K562 (cell line): ENCODE measurements at regions not wholly inside any gene's neighbourhood (a gene's known extent, or its start where the extent isn't known, plus 50 kb on each side); places are given as distances from the start of the nearest gene placed in this dataset.

ENCODE experiments used
- ATAC-seq: fragments of 200-7000 bp; cut with Tn5 transposase; 3 replicates; pipeline ENCODE4 v1.9.1; 2020; ENCODE audit warnings: moderate library complexity
- BruUV-seq: library from RNA; stranded (reverse); fragments of 400-500 nt; replicated peaks from 2 replicates; lab custom pipeline; 2021; lab: Mats Ljungman, UMichigan
- CTCF ChIA-PET: fragments of 300-600 bp; formaldehyde crosslinking; extraction: SDS; loops from one replicate; lab custom pipeline; 2021; ENCODE audit warnings: low intra/inter-chr PET ratio; lab: Yijun Ruan, JAX
- POLR2A ChIA-PET: fragments of 300-600, 350-650 bp; sonication (Branson Sonifier 250); formaldehyde crosslinking; extraction: SDS; loops from one replicate; lab custom pipeline; 2021; ENCODE audit warnings: antibody characterized with exemption, inconsistent platforms; lab: Yijun Ruan, JAX
- DNase-seq, 4 experiments: peaks; one replicate each; pipeline versions ENCODE4 v3.0.0 to v3.0.0-alpha.2; 2011 to 2018; ENCODE audit warnings: low spot score in 3 of 4, mixed read lengths in 3 of 4; ENCODE audit errors: extremely low read depth in 1 of 4
- FAIRE-seq: peaks from 2 replicates; lab custom pipeline; 2011; peaks lifted over from hg19 to GRCh38; lab: Jason Lieb, UNC
- H2AFZ ChIP-seq: 2 replicates; pipeline ENCODE4 v1.6.0; 2011; ENCODE audit warnings: low read depth, low read length, control low read depth, inconsistent platforms
- H3K27ac ChIP-seq: fragments of 200-600 bp; 3 replicates; pipeline ENCODE4 v1.8.0; 2011; ENCODE audit warnings: low read depth, mild to moderate bottlenecking, control low read depth, inconsistent platforms, low read length, moderate library complexity, mixed read lengths; ENCODE audit errors: extremely low read depth
- H3K27me3 ChIP-seq, 2 experiments: fragments of 300-600 bp in 1 of 2; 2 replicates in 1 of 2; 3 replicates in 1 of 2; pipeline versions ENCODE4 v1.6.0 to v1.8.0; 2011; ENCODE audit warnings: inconsistent platforms in 2 of 2, low read length in 2 of 2, mild to moderate bottlenecking in 1 of 2, mixed read lengths in 1 of 2, moderate library complexity in 1 of 2; ENCODE audit not compliant: control insufficient read depth in 2 of 2, insufficient read depth in 2 of 2
- H3K36me3 ChIP-seq: fragments of 300-600 bp; 3 replicates; pipeline ENCODE4 v1.8.0; 2011; ENCODE audit warnings: mild to moderate bottlenecking, low read length, inconsistent platforms; ENCODE audit not compliant: control insufficient read depth, insufficient read depth
- H3K4me1 ChIP-seq, 2 experiments: fragments of 200-600 bp in 1 of 2; replicated peaks in 1 of 2; 2 replicates in 1 of 2; 3 replicates in 1 of 2; pipeline versions ENCODE4 v1.5.1 to v1.8.0; 2011; ENCODE audit warnings: inconsistent platforms in 2 of 2, low read length in 2 of 2, mild to moderate bottlenecking in 1 of 2, mixed read lengths in 1 of 2, moderate library complexity in 1 of 2; ENCODE audit not compliant: control insufficient read depth in 2 of 2, insufficient read depth in 2 of 2
- H3K4me2 ChIP-seq: 2 replicates; pipeline ENCODE4 v1.6.1; 2011; ENCODE audit warnings: low read length, control low read depth, inconsistent platforms, mixed read lengths; ENCODE audit not compliant: insufficient read depth
- H3K4me3 ChIP-seq: fragments of 200-600 bp; sonication (generic), shearing (Covaris generic); 2 replicates; pipeline ENCODE4 v1.5.1; 2016; ENCODE audit warnings: control low read depth, inconsistent platforms
- H3K79me2 ChIP-seq: fragments of 200-600 bp; 3 replicates; pipeline ENCODE4 v1.8.0; 2011; ENCODE audit warnings: low read length, inconsistent platforms; ENCODE audit not compliant: control insufficient read depth, insufficient read depth
- H3K9ac ChIP-seq, 2 experiments: 2 replicates each; pipeline versions ENCODE4 v1.6.0 to v1.6.1; 2011; ENCODE audit warnings: low read depth in 2 of 2, low read length in 2 of 2, control low read depth in 1 of 2, inconsistent platforms in 1 of 2, mild to moderate bottlenecking in 1 of 2, mixed read lengths in 1 of 2; ENCODE audit not compliant: insufficient read depth in 1 of 2
- H3K9me1 ChIP-seq: one replicate; pipeline ENCODE4 v1.6.0; 2011; ENCODE audit warnings: inconsistent platforms, mild to moderate bottlenecking, low read length, moderate library complexity; ENCODE audit not compliant: control insufficient read depth, insufficient read depth
- H3K9me3 ChIP-seq: replicated peaks from 2 replicates; pipeline ENCODE4 v1.5.1; 2011; ENCODE audit warnings: low read depth, low read length, inconsistent platforms; ENCODE audit not compliant: control insufficient read depth, insufficient read depth
- H4K20me1 ChIP-seq: replicated peaks from 2 replicates; pipeline ENCODE4 v1.6.1; 2011; ENCODE audit warnings: low read length, inconsistent platforms, mixed read lengths; ENCODE audit not compliant: control insufficient read depth, insufficient read depth
- DIDO1 ChIP-seq: fragments of 450-650 bp; IDR thresholded peaks from 2 replicates; pipeline ENCODE4 v1.6.1; 2016; ENCODE audit warnings: low read depth, missing biosample characterization, missing genetic modification characterization
- EZH2 ChIP-seq: IDR thresholded peaks from 2 replicates; pipeline ENCODE4 v1.6.1; 2012; ENCODE audit warnings: low read depth, mild to moderate bottlenecking, inconsistent platforms, low read length, borderline replicate concordance
- HOXB6 ChIP-seq: fragments of 250-450 bp; sonication (Bioruptor Pico); IDR thresholded peaks from 2 replicates; pipeline ENCODE4 v1.5.1; 2022; ENCODE audit warnings: mild to moderate bottlenecking, borderline replicate concordance
- HSF4 ChIP-seq: fragments of 250-450 bp; sonication (Bioruptor Pico); IDR thresholded peaks from 2 replicates; pipeline ENCODE4 v2.1.2; 2022; ENCODE audit warnings: mild to moderate bottlenecking, moderate library complexity, borderline replicate concordance
- MAFK ChIP-seq: IDR thresholded peaks from 2 replicates; pipeline ENCODE4 v1.6.1; 2011; ENCODE audit warnings: low read length, improper control_type of control experiment
- MITF ChIP-seq: IDR thresholded peaks from 2 replicates; pipeline ENCODE4 v1.6.1; 2014; ENCODE audit warnings: antibody characterized with exemption
- MXD1 ChIP-seq: fragments of 250-450 bp; sonication (Bioruptor Pico); IDR thresholded peaks from 2 replicates; pipeline ENCODE4 v1.8.0; 2021; ENCODE audit warnings: borderline replicate concordance, mild to moderate bottlenecking, moderate library complexity; ENCODE audit not compliant: poor library complexity, severe bottlenecking
- NFIC ChIP-seq: fragments of 450-650 bp; IDR thresholded peaks from 2 replicates; pipeline ENCODE4 v1.6.1; 2017; ENCODE audit warnings: mild to moderate bottlenecking, inconsistent platforms
- NR2C1 ChIP-seq, 2 experiments: fragments of 450-650 bp; IDR thresholded peaks; 2 replicates each; pipeline ENCODE4 v1.6.1; 2017; ENCODE audit warnings: mild to moderate bottlenecking in 2 of 2, antibody characterized with exemption in 1 of 2, inconsistent platforms in 1 of 2, missing compliant biosample characterization in 1 of 2, missing genetic modification characterization in 1 of 2
- PTBP1 ChIP-seq: fragments of 200-400 bp; formaldehyde crosslinking; IDR thresholded peaks from 2 replicates; pipeline ENCODE4 v1.6.1; 2017; ENCODE audit warnings: low read depth, low read length
- SAP30 ChIP-seq: fragments of 200-600 bp; sonication (generic); IDR thresholded peaks from 2 replicates; pipeline ENCODE4 v1.6.1; 2012; ENCODE audit warnings: borderline replicate concordance, low read depth, mild to moderate bottlenecking, moderate library complexity, low read length, control low read depth, inconsistent platforms; ENCODE audit not compliant: insufficient read depth, poor library complexity, severe bottlenecking
- TFE3 ChIP-seq: fragments of 450-650 bp; formaldehyde crosslinking; IDR thresholded peaks from 2 replicates; pipeline ENCODE4 v1.4.0; 2020; ENCODE audit warnings: mild to moderate bottlenecking, mixed read lengths
- VEZF1 ChIP-seq: fragments of 200-800 bp; sonication (Bioruptor generic); IDR thresholded peaks from 2 replicates; pipeline ENCODE4 v1.6.1; 2017; ENCODE audit warnings: missing genetic modification characterization, missing compliant biosample characterization
- WHSC1 ChIP-seq: IDR thresholded peaks from one replicate; pipeline ENCODE4 v1.6.1; 2012; ENCODE audit warnings: low read length, control low read depth, inconsistent platforms
- ZNF217 ChIP-seq: sonication (generic); formaldehyde crosslinking; IDR thresholded peaks from 2 replicates; pipeline ENCODE4 v1.8.0; 2022; ENCODE audit warnings: mild to moderate bottlenecking, missing genetic modification reagents
- ZNF431 ChIP-seq: sonication (generic); formaldehyde crosslinking; IDR thresholded peaks from 2 replicates; pipeline ENCODE4 v1.8.0; 2022; ENCODE audit warnings: mild to moderate bottlenecking, missing genetic modification reagents
- WGBS: fragments of 100-300 bp; shearing (Covaris generic); methylation state at CpG from one replicate; pipeline ENCODE4 v1.1.6; 2016; ENCODE audit warnings: low coverage, mixed read lengths; ENCODE audit not compliant: insufficient coverage; ENCODE audit errors: missing lambda C conversion rate; 5-methylcytosine and 5-hydroxymethylcytosine counted together
- in situ Hi-C: fragments of 300-500 bp; cut with MboI; formaldehyde crosslinking; loops from 4 replicates; pipeline ENCODE4 v1.15.0; 2018; ENCODE audit warnings: inconsistent platforms, mixed read lengths
- intact Hi-C: fragments of 100-400 bp; cut with micrococcal nuclease; formaldehyde crosslinking; loops from 2 replicates; pipeline ENCODE4 v1.14.2; 2022

- no peak for TF ChIP-seq SAP30
- no peak for TF ChIP-seq MAFK
- no peak for TF ChIP-seq NR2C1 (IDR thresholded peaks at IDR 0.05)
- no peak for TF ChIP-seq NR2C1 (tag; IDR thresholded peaks at IDR 0.05)
- no peak for TF ChIP-seq DIDO1 (tag)
- TF ChIP-seq PTBP1: no peak
- no peak for TF ChIP-seq VEZF1
Measured at GRCh38 chr22:27152883-27153282, 495.5 kb downstream of the MIAT start (continued).

GRCh38 chr22:27153386-27153785, 496.0 kb downstream of the MIAT start:
- Histone ChIP-seq H3K79me2 (no peaks in the 10 kb centered on the region), H3K9me3 (no peaks in the 10 kb centered on the region), H3K4me2 (no peak overlapping the region), H3K27ac (no peak overlapping the region), H4K20me1 (no peaks in the 10 kb centered on the region), H3K36me3 (no peaks in the 10 kb centered on the region), H2AFZ (no peak overlapping the region), H3K4me3 (no peak overlapping the region), H3K9me1 (no peaks in the 10 kb centered on the region), H3K9ac (no peak overlapping the region), H3K27me3 (no peaks in the 10 kb centered on the region; a peak in 1 of 5 replicates), H3K4me1 (no peaks in the 10 kb centered on the region; a peak in 1 of 5 replicates)
- POLR2A ChIA-PET: no interaction called here
- ATAC-seq (no peak), DNase-seq (no peak), FAIRE-seq (no peak)
- WGBS: 12% methylated on average over 4 of the region's 4 CpGs
- CTCF ChIA-PET: no interaction called here
- intact Hi-C loops (no loop called here), in situ Hi-C loops (no loop called here)
- no TSS peak for BruUV-seq
- TF ChIP-seq ZNF431: no peak
- no peak for TF ChIP-seq MXD1
- TF ChIP-seq ZNF217 (CRISPR knock-in tag): no peak
- TF ChIP-seq TFE3: no peak
- TF ChIP-seq HOXB6: no peak
- TF ChIP-seq MITF: no peak
- TF ChIP-seq HSF4 (CRISPR knock-in tag): no peak
- TF ChIP-seq EZH2: no peak
- no peak for TF ChIP-seq NFIC
- no peak for TF ChIP-seq WHSC1
